ENCODE measurements at regions not wholly inside any gene's neighbourhood (a gene's known extent, or its start where the extent isn't known, plus 50 kb on each side); places are given as distances from the start of the nearest gene placed in this dataset.

DNA sequence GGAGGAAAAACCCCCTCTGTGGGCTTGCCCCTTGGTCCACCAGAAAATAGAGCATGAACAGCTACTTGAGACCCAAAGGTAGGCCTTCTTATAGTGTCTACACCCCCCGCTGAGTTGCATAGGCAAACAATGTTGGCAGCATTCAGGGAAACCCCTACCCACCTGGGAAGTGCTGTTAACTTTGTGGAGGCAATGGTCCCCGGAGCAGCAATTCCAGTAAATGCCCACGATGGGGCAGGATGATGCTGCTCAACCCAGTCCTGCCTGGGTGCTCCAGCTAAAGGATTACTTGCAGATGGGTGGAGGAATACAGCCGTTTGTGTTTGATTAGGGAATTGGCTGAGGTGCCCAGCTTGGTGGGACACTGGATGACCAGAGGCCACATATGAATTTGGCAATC is 381.3 kb upstream of the ANO5 start:
- H3K4me1 ChIP-seq (ENCODE audit: control insufficient read depth, extremely low read depth, insufficient read depth, low read length): no peaks in the 10 kb centered on the region
- H3K9me1 ChIP-seq (replicated peaks; ENCODE audit: control insufficient read depth, extremely low read depth, insufficient read depth, low read length): no peaks in the 10 kb centered on the region
- TF ChIP-seq JUN (IDR thresholded peaks at IDR 0.05; ENCODE audit: borderline replicate concordance, insufficient read depth, insufficient read length, low read depth) (no peak), GATA2 (IDR thresholded peaks at IDR 0.05; ENCODE audit: insufficient read depth, insufficient read length, low read depth, low read length) (no peak), FOS (IDR thresholded peaks at IDR 0.05; ENCODE audit: borderline replicate concordance, insufficient read depth, low read length) (no peak), POLR2AphosphoS5 (IDR thresholded peaks at IDR 0.05; ENCODE audit: insufficient read depth, low read depth, low read length) (no peak)
- TF ChIP-seq, protein P1, sequence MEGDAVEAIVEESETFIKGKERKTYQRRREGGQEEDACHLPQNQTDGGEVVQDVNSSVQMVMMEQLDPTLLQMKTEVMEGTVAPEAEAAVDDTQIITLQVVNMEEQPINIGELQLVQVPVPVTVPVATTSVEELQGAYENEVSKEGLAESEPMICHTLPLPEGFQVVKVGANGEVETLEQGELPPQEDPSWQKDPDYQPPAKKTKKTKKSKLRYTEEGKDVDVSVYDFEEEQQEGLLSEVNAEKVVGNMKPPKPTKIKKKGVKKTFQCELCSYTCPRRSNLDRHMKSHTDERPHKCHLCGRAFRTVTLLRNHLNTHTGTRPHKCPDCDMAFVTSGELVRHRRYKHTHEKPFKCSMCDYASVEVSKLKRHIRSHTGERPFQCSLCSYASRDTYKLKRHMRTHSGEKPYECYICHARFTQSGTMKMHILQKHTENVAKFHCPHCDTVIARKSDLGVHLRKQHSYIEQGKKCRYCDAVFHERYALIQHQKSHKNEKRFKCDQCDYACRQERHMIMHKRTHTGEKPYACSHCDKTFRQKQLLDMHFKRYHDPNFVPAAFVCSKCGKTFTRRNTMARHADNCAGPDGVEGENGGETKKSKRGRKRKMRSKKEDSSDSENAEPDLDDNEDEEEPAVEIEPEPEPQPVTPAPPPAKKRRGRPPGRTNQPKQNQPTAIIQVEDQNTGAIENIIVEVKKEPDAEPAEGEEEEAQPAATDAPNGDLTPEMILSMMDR (IDR thresholded peaks at IDR 0.05; ENCODE audit: extremely low read depth in 1 of 2, insufficient read depth in 1 of 2, low read depth in 1 of 2, low read length in 2 of 2): no peak
- TF ChIP-seq, protein P2, sequence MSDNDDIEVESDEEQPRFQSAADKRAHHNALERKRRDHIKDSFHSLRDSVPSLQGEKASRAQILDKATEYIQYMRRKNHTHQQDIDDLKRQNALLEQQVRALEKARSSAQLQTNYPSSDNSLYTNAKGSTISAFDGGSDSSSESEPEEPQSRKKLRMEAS (IDR thresholded peaks at IDR 0.05; ENCODE audit: insufficient read depth, insufficient read length): no peak
- intact Hi-C loops (cut with micrococcal nuclease) (no loop called here), dilution Hi-C loops (cut with MboI; ENCODE audit: extremely low pct_ligation_motif_present, low sequenced_read_pairs) (no loop called here)
- H3K36me3 ChIP-seq (ENCODE audit: control insufficient read depth in 2 of 2, extremely low read depth in 1 of 2, insufficient read depth in 2 of 2, low read length in 2 of 2): no peaks in the 10 kb centered on the region
- H3K4me2 ChIP-seq (ENCODE audit: insufficient read depth, low read length): no peak overlapping the region
- DNase-seq (ENCODE audit: low read depth, low spot score) (no peak), FAIRE-seq (no peak)
- ChIA-PET POLR2A (no interaction called here), CTCF (no interaction called here)
- BruUV-seq (replicated peaks): no TSS peak
- H2AFZ ChIP-seq (ENCODE audit: low read depth, low read length): no peak overlapping the region
- H3K79me2 ChIP-seq (ENCODE audit: control insufficient read depth, insufficient read depth, low read length): no peaks in the 10 kb centered on the region
- H3K9ac ChIP-seq (replicated peaks; ENCODE audit: extremely low read depth, insufficient read depth, low read length): no peak overlapping the region
- H3K27ac ChIP-seq (ENCODE audit: insufficient read depth, low read depth, low read length): no peak overlapping the region
- H3K4me3 ChIP-seq (replicated peaks in 1 of 3; ENCODE audit: insufficient read depth in 1 of 3, low read depth in 1 of 3, low read length in 3 of 3): no peak overlapping the region
- no peaks in the 10 kb centered on the region for H4K20me1 ChIP-seq (replicated peaks; ENCODE audit: control insufficient read depth, extremely low read depth, insufficient read depth, low read length)
- H3K27me3 ChIP-seq (ENCODE audit: control insufficient read depth in 2 of 2, insufficient read depth in 2 of 2, low read length in 2 of 2): no peaks in the 10 kb centered on the region
- H3K9me3 ChIP-seq (replicated peaks; ENCODE audit: control insufficient read depth, insufficient read depth, low read length): peaks cover 2% of the 10 kb centered on the region

DNA sequence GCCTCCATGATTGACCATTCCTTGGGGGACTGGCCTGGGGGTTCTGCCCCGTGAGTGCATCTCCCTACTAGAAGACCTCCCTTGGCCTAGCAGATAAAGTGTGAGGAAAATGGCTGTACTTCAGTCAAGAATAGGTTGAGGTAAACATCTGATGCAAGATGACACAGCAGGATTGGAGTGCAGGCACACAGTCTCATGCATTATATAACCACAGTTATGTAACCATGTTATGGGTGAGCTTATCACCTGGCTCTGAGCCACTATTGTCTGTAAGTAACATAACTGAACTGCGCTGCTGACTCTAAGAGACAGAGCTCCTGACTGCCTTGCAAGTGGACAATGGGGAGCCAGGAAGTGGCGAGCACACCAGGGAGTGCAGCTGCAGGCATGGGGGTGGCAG is 378.7 kb upstream of the ANO5 start:
- Histone ChIP-seq H4K20me1 (replicated peaks; ENCODE audit: control insufficient read depth, extremely low read depth, insufficient read depth, low read length) (no peaks in the 10 kb centered on the region), H3K9me3 (replicated peaks; ENCODE audit: control insufficient read depth, insufficient read depth, low read length) (peaks cover 3% of the 10 kb centered on the region), H3K79me2 (ENCODE audit: control insufficient read depth, insufficient read depth, low read length) (no peaks in the 10 kb centered on the region), H3K27ac (ENCODE audit: insufficient read depth, low read depth, low read length) (no peak overlapping the region), H3K9ac (replicated peaks; ENCODE audit: extremely low read depth, insufficient read depth, low read length) (no peak overlapping the region), H3K4me2 (ENCODE audit: insufficient read depth, low read length) (no peak overlapping the region), H3K4me3 (replicated peaks in 1 of 3; ENCODE audit: insufficient read depth in 1 of 3, low read depth in 1 of 3, low read length in 3 of 3) (no peak overlapping the region), H2AFZ (ENCODE audit: low read depth, low read length) (no peak overlapping the region), H3K27me3 (ENCODE audit: control insufficient read depth in 2 of 2, insufficient read depth in 2 of 2, low read length in 2 of 2) (no peaks in the 10 kb centered on the region), H3K36me3 (ENCODE audit: control insufficient read depth in 2 of 2, extremely low read depth in 1 of 2, insufficient read depth in 2 of 2, low read length in 2 of 2) (no peaks in the 10 kb centered on the region), H3K4me1 (ENCODE audit: control insufficient read depth, extremely low read depth, insufficient read depth, low read length) (no peaks in the 10 kb centered on the region), H3K9me1 (replicated peaks; ENCODE audit: control insufficient read depth, extremely low read depth, insufficient read depth, low read length) (no peaks in the 10 kb centered on the region)
- dilution Hi-C loops (cut with MboI; ENCODE audit: extremely low pct_ligation_motif_present, low sequenced_read_pairs): no loop called here
- no TSS peak for BruUV-seq (replicated peaks)
- intact Hi-C loops (cut with micrococcal nuclease): no loop called here
- ChIA-PET POLR2A (no interaction called here), CTCF (no interaction called here)
- no peak for TF ChIP-seq JUN (IDR thresholded peaks at IDR 0.05; ENCODE audit: borderline replicate concordance, insufficient read depth, insufficient read length, low read depth)
- TF ChIP-seq, protein P2 (IDR thresholded peaks at IDR 0.05; ENCODE audit: insufficient read depth, insufficient read length): no peak
- no peak for TF ChIP-seq MYC (IDR thresholded peaks at IDR 0.05; ENCODE audit: low read depth, low read length)
- no peak for TF ChIP-seq POLR2AphosphoS5 (IDR thresholded peaks at IDR 0.05; ENCODE audit: insufficient read depth, low read depth, low read length)
- TF ChIP-seq, protein P1 (IDR thresholded peaks at IDR 0.05; ENCODE audit: extremely low read depth in 1 of 2, insufficient read depth in 1 of 2, low read depth in 1 of 2, low read length in 2 of 2): no peak
- TF ChIP-seq FOS (IDR thresholded peaks at IDR 0.05; ENCODE audit: borderline replicate concordance, insufficient read depth, low read length): no peak
- no peak for TF ChIP-seq GATA2 (IDR thresholded peaks at IDR 0.05; ENCODE audit: insufficient read depth, insufficient read length, low read depth, low read length)
- TF ChIP-seq EZH2 (IDR thresholded peaks at IDR 0.05; ENCODE audit: borderline replicate concordance, low read depth, low read length, severe bottlenecking): no peak
- TF ChIP-seq POLR2A (IDR thresholded peaks at IDR 0.05; ENCODE audit: low read depth, low read length): no peak
- DNase-seq (ENCODE audit: low read depth, low spot score): no peak
- FAIRE-seq: no peak

All from endothelial cell of umbilical vein (primary cell).